ENCODE measurements at regions not wholly inside any gene's neighbourhood (a gene's known extent, or its start where the extent isn't known, plus 50 kb on each side); places are given as distances from the start of the nearest gene placed in this dataset.
"Not testable (repeated sequence)": the region's sequence is repeated elsewhere in the genome, so short reads cannot be mapped to it uniquely, and the experiment has no call there.

DNA sequence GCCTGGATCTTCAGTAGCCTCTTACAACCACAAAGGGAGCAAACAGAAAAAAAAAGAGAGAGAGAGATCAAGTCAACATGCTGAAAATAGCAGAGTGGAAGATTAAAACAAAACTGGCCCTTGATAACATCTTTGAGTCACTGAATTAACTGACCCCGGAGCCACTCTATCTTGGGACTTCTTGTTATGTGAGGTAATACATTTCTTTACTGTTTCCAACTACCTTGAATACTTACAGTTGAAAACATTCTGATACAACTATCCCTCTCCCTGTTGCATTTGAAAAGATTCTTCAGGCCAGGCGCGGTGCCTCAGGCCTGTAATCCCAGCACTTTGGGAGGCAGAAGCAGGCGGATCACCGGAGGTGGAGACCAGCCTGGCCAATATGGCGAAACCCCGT is 208.1 kb downstream of the MEMO1 start:
- Histone ChIP-seq H3K27ac (no peak overlapping the region), H3K36me3 (no peaks in the 10 kb centered on the region), H3K27me3 (ENCODE audit: insufficient read depth, low read depth, severe bottlenecking) (peaks cover 13% of the 10 kb centered on the region), H3K4me3 (ENCODE audit: low read depth, low read length) (no peak overlapping the region), H3K9me3 (ENCODE audit: severe bottlenecking) (peaks cover 5% of the 10 kb centered on the region)
- no peak for TF ChIP-seq CTCF (IDR thresholded peaks at IDR 0.05; ENCODE audit: low read depth, low read length)
- DNase-seq = no peak

- not testable (repeated sequence) for DNase-seq; H3K27ac ChIP-seq; H3K4me3 ChIP-seq (ENCODE audit: low read depth, low read length); H3K36me3 ChIP-seq
- peaks cover 21% of the 10 kb centered on the region for H3K9me3 ChIP-seq (ENCODE audit: severe bottlenecking)
- peaks cover 25% of the 10 kb centered on the region for H3K27me3 ChIP-seq (ENCODE audit: insufficient read depth, low read depth, severe bottlenecking)
These were observed 211.5 kb downstream of the MEMO1 start for GRCh38 chr2:31799282-31799681.

- no peak overlapping the region for H3K4me3 ChIP-seq (ENCODE audit: low read depth, low read length)
- H3K27ac ChIP-seq = no peak overlapping the region
- no peaks in the 10 kb centered on the region for H3K36me3 ChIP-seq
- H3K27me3 ChIP-seq (ENCODE audit: insufficient read depth, low read depth, severe bottlenecking) = peaks cover 36% of the 10 kb centered on the region
- H3K9me3 ChIP-seq (ENCODE audit: severe bottlenecking) = peaks cover 4% of the 10 kb centered on the region
- no peak for DNase-seq
- TF ChIP-seq CTCF (IDR thresholded peaks at IDR 0.05; ENCODE audit: low read depth, low read length) = no peak
These were observed 207.5 kb upstream of the SRD5A2 start for GRCh38 chr2:31788273-31788672.

DNA sequence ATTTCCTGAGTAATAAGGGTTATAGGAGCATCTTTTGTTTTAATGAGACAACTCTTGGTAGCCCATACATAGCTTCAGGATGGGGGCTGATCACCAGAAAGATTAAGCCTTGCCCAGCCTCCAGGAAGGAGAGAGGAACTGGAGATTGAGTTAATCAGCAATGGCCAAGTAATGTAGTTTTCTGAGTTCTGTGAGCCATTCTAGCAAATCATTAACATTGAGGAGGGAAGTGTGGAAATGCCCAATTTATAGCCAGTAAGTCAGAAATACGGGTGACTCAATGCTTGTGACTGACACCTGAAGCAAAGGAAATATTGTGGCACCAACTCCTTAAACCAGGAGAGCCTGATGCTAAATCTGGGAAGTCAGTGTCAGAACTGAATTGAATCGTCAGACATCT is 205.1 kb upstream of the SRD5A2 start:
- no peak overlapping the region for H3K27ac ChIP-seq
- no peak for TF ChIP-seq CTCF (IDR thresholded peaks at IDR 0.05; ENCODE audit: low read depth, low read length)
- DNase-seq = no peak
- H3K4me3 ChIP-seq (ENCODE audit: low read depth, low read length) = no peak overlapping the region
- no peaks in the 10 kb centered on the region for H3K36me3 ChIP-seq
- peaks cover 30% of the 10 kb centered on the region for H3K27me3 ChIP-seq (ENCODE audit: insufficient read depth, low read depth, severe bottlenecking)
- peaks cover 5% of the 10 kb centered on the region for H3K9me3 ChIP-seq (ENCODE audit: severe bottlenecking)

GRCh38 chr2:31784868-31785267 is 204.1 kb upstream of the SRD5A2 start:
- Histone ChIP-seq H3K9me3 (ENCODE audit: severe bottlenecking) (peaks cover 5% of the 10 kb centered on the region), H3K4me3 (ENCODE audit: low read depth, low read length) (no peak overlapping the region), H3K27me3 (ENCODE audit: insufficient read depth, low read depth, severe bottlenecking) (peaks cover 34% of the 10 kb centered on the region), H3K36me3 (no peaks in the 10 kb centered on the region), H3K27ac (no peak overlapping the region)
- no peak for TF ChIP-seq CTCF (IDR thresholded peaks at IDR 0.05; ENCODE audit: low read depth, low read length)
- no peak for DNase-seq

DNA sequence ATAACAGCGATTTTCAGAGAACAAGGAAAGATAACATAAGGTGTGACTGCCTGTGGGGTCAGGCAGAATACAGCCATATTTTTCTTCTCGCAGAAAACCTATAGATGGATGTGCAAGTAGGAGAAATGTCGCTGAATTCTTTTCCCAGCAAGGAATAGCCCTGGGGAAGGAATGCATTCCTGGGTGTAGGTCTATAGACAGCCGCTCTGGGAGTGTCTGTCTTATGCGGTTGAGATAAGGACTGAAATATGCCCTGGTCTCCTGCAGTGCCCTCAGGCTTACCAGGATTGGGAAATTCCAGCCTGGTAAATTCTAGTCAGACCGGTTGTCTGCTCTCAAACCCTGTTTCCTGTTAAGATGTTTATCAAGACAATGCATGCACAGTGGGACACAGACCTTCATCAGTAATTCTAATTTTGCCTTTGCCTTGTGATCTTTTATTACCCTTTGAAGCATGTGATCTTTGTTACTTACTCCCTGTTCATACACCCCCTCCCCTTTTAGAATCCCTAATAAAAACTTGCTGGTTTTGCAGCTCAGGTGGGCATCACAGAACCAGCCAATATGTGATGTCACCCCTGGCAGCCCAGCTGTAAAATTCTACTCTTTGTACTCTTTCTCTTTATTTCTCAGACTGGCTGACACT is 202.8 kb upstream of the SRD5A2 start:
- DNase-seq; H3K27ac ChIP-seq; H3K4me3 ChIP-seq (ENCODE audit: low read depth, low read length); H3K9me3 ChIP-seq (ENCODE audit: severe bottlenecking); H3K36me3 ChIP-seq: not testable (repeated sequence)
- peaks cover 38% of the 10 kb centered on the region for H3K27me3 ChIP-seq (ENCODE audit: insufficient read depth, low read depth, severe bottlenecking)

DNA sequence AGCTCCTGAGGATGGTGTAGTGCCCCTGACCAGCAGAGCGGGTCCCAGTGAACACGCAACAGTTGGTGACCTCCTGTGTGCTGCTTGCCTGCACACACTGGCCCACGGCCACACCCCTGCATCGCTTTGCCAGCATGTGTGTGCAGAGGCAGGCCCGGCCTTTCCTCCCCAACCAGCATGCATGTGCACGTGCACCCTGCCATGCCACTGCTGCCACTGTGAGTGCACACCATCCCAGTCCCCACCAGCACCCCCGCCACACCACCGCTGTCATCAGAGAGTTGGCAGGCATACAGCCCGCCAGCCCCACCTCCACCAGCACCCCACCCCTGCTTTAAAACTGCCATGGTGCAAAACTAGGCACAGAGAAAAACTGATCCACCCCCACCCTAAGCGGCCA is 197.4 kb upstream of the SRD5A2 start:
- no peak overlapping the region for H3K4me3 ChIP-seq (ENCODE audit: low read depth, low read length)
- H3K9me3 ChIP-seq (ENCODE audit: severe bottlenecking) = peaks cover under 1% of the 10 kb centered on the region
- H3K27ac ChIP-seq = no peak overlapping the region
- DNase-seq = no peak
- no peak for TF ChIP-seq CTCF (IDR thresholded peaks at IDR 0.05; ENCODE audit: low read depth, low read length)
- peaks cover 64% of the 10 kb centered on the region for H3K27me3 ChIP-seq (ENCODE audit: insufficient read depth, low read depth, severe bottlenecking)
- H3K36me3 ChIP-seq = no peaks in the 10 kb centered on the region
